Loucy (cell line): ENCODE measurements at regions not wholly inside any gene's neighbourhood (a gene's known extent, or its start where the extent isn't known, plus 50 kb on each side); places are given as distances from the start of the nearest gene placed in this dataset.

Source experiments
- CTCF ChIP-seq: fragments of 200-600 bp; sonication (generic); conservative IDR thresholded peaks from 2 replicates; pipeline ENCODE4 v1.5.1; 2014; ENCODE audit warnings: mild to moderate bottlenecking, antibody characterized with exemption, low read length
- EZH2phosphoT487 ChIP-seq: fragments of 200-600 bp; IDR thresholded peaks from 2 replicates; pipeline ENCODE4 v1.6.1; 2018; ENCODE audit warnings: antibody characterized with exemption, mild to moderate bottlenecking, moderate library complexity, borderline replicate concordance

DNA sequence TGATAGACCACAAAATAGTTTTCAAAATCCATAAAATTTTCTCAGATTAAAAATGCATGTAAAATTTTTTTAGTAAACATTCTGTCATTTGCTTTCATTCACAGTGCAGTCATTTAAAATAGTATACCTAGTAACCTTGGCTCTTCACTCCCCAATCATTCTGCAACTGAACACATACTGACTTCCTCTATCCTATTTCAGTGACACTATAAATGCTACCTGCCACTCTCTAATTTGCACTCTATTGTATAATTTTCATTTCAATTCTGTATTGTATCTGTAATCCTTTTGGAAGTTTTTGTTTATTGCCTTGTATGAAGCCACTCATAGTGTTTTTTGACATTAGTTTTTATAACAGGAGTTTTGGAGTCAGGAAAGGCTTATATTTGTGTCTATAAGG lies 1029.1 kb upstream of the NCAM2 start:
- TF ChIP-seq CTCF (no peak), EZH2phosphoT487 (no peak)
